ENCODE measurements at regions not wholly inside any gene's neighbourhood (a gene's known extent, or its start where the extent isn't known, plus 50 kb on each side); places are given as distances from the start of the nearest gene placed in this dataset.
"Not testable (repeated sequence)": the region's sequence is repeated elsewhere in the genome, so short reads cannot be mapped to it uniquely, and the experiment has no call there.

GRCh38 chr15:96122077-96123027 is 208.1 kb upstream of the NR2F2 start:
- no peak for DNase-seq (ENCODE audit: low read depth in 3 of 3)

GRCh38 chr15:96123028-96123400 is 207.5 kb upstream of the NR2F2 start:
- no peak for DNase-seq (ENCODE audit: low read depth in 3 of 3)

- no peak for DNase-seq (ENCODE audit: low read depth in 3 of 3)
Observed at GRCh38 chr15:96123630-96124187, 206.8 kb upstream of the NR2F2 start.

- DNase-seq (ENCODE audit: low read depth in 3 of 3) = no peak
Observed at GRCh38 chr15:96124436-96124835, 206.1 kb upstream of the NR2F2 start.

GRCh38 chr15:96125721-96126415 is 204.6 kb upstream of the NR2F2 start:
- DNase-seq (ENCODE audit: low read depth in 3 of 3) = no peak

- no peak for DNase-seq (ENCODE audit: low read depth in 3 of 3)
Observed at GRCh38 chr15:96126859-96127258, 203.6 kb upstream of the NR2F2 start.

GRCh38 chr15:96130734-96131133 is 199.8 kb upstream of the NR2F2 start:
- DNase-seq (ENCODE audit: low read depth in 3 of 3) = no peak

GRCh38 chr15:96132126-96132525 is 198.4 kb upstream of the NR2F2 start:
- DNase-seq (ENCODE audit: low read depth in 3 of 3) = no peak

- no peak for DNase-seq (ENCODE audit: low read depth in 3 of 3)
Observed at GRCh38 chr15:96135166-96136093, 195.1 kb upstream of the NR2F2 start.

- no peak for DNase-seq (ENCODE audit: low read depth in 3 of 3)
Observed at GRCh38 chr15:96138985-96139384, 191.5 kb upstream of the NR2F2 start.

GRCh38 chr15:96142498-96142897 is 188.0 kb upstream of the NR2F2 start:
- no peak for DNase-seq (ENCODE audit: low read depth in 3 of 3)

GRCh38 chr15:96144734-96145133 is 185.8 kb upstream of the NR2F2 start:
- DNase-seq (ENCODE audit: low read depth in 3 of 3) = no peak

GRCh38 chr15:96146726-96147125 is 183.8 kb upstream of the NR2F2 start:
- DNase-seq (ENCODE audit: low read depth in 3 of 3) = no peak

GRCh38 chr15:96147267-96147666 is 183.2 kb upstream of the NR2F2 start:
- DNase-seq (ENCODE audit: low read depth in 3 of 3) = no peak

GRCh38 chr15:96150254-96150653 is 180.2 kb upstream of the NR2F2 start:
- no peak for DNase-seq (ENCODE audit: low read depth in 3 of 3)

- DNase-seq (ENCODE audit: low read depth in 3 of 3) = not testable (repeated sequence)
Observed at GRCh38 chr15:96151749-96152148, 178.8 kb upstream of the NR2F2 start.

GRCh38 chr15:96153929-96154328 is 176.6 kb upstream of the NR2F2 start:
- no peak for DNase-seq (ENCODE audit: low read depth in 3 of 3)

GRCh38 chr15:96158938-96159337 is 171.6 kb upstream of the NR2F2 start:
- DNase-seq (ENCODE audit: low read depth in 3 of 3) = no peak

GRCh38 chr15:96160269-96160668 is 170.2 kb upstream of the NR2F2 start:
- DNase-seq (ENCODE audit: low read depth in 3 of 3) = no peak

- no peak for DNase-seq (ENCODE audit: low read depth in 3 of 3)
Observed at GRCh38 chr15:96160800-96161199, 169.7 kb upstream of the NR2F2 start.

GRCh38 chr15:96162322-96162721 is 168.2 kb upstream of the NR2F2 start:
- no peak for DNase-seq (ENCODE audit: low read depth in 3 of 3)

- no peak for DNase-seq (ENCODE audit: low read depth in 3 of 3)
Observed at GRCh38 chr15:96165081-96165480, 165.4 kb upstream of the NR2F2 start.
